Body of pancreas (tissue), 4 donors: ENCODE measurements at regions not wholly inside any gene's neighbourhood (a gene's known extent, or its start where the extent isn't known, plus 50 kb on each side); places are given as distances from the start of the nearest gene placed in this dataset.
"Not testable (repeated sequence)": the region's sequence is repeated elsewhere in the genome, so short reads cannot be mapped to it uniquely, and the experiment has no call there.

ENCODE experiments used
- CTCF ChIP-seq, 7 experiments: fragments of 450-650 bp in 4 of 7; fragments of 200-600 bp in 3 of 7; sonication (generic) in 3 of 7; IDR thresholded peaks; one replicate each; pipeline ENCODE4 v1.5.1; 2016 to 2019; ENCODE audit warnings: antibody characterized with exemption in 7 of 7
- POLR2A ChIP-seq, 3 donors: fragments of 450-650 bp; IDR thresholded peaks; one replicate each; pipeline ENCODE4 v1.6.1; 2016; ENCODE audit warnings: antibody characterized with exemption in 3 of 3, mild to moderate bottlenecking in 2 of 3

- TF ChIP-seq CTCF, POLR2A (IDR thresholded peaks at IDR 0.05): not testable (repeated sequence)
Observed at GRCh38 chr6:167234576-167234975, 56.5 kb upstream of the UNC93A start.
